ENCODE measurements at regions not wholly inside any gene's neighbourhood (a gene's known extent, or its start where the extent isn't known, plus 50 kb on each side); places are given as distances from the start of the nearest gene placed in this dataset.
"Not testable (repeated sequence)": the region's sequence is repeated elsewhere in the genome, so short reads cannot be mapped to it uniquely, and the experiment has no call there.

- BruUV-seq (replicated peaks) = no TSS peak
- ChIA-PET CTCF (no interaction called here), POLR2A (no interaction called here)
- Mint-ChIP-seq H3K4me1 (ENCODE audit: low read depth, unreplicated experiment) (no peaks in the 10 kb centered on the region), H3K27me3 (ENCODE audit: insufficient read depth, unreplicated experiment) (peaks cover 2% of the 10 kb centered on the region), H3K27ac (ENCODE audit: unreplicated experiment) (no peak overlapping the region), H3K9me3 (ENCODE audit: unreplicated experiment) (no peaks in the 10 kb centered on the region), H3K36me3 (ENCODE audit: insufficient read depth, unreplicated experiment) (no peaks in the 10 kb centered on the region), H3K4me3 (ENCODE audit: unreplicated experiment) (no peak overlapping the region)
- no peaks in the 10 kb centered on the region for H3K36me3 ChIP-seq (ENCODE audit: control insufficient read depth, insufficient read depth, low read length)
- no peaks in the 10 kb centered on the region for H3K27me3 ChIP-seq (replicated peaks; ENCODE audit: control insufficient read depth, insufficient read depth, low read length)
- no peaks in the 10 kb centered on the region for H3K9me3 ChIP-seq
- TF ChIP-seq, protein P1, sequence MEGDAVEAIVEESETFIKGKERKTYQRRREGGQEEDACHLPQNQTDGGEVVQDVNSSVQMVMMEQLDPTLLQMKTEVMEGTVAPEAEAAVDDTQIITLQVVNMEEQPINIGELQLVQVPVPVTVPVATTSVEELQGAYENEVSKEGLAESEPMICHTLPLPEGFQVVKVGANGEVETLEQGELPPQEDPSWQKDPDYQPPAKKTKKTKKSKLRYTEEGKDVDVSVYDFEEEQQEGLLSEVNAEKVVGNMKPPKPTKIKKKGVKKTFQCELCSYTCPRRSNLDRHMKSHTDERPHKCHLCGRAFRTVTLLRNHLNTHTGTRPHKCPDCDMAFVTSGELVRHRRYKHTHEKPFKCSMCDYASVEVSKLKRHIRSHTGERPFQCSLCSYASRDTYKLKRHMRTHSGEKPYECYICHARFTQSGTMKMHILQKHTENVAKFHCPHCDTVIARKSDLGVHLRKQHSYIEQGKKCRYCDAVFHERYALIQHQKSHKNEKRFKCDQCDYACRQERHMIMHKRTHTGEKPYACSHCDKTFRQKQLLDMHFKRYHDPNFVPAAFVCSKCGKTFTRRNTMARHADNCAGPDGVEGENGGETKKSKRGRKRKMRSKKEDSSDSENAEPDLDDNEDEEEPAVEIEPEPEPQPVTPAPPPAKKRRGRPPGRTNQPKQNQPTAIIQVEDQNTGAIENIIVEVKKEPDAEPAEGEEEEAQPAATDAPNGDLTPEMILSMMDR (IDR thresholded peaks at IDR 0.05; ENCODE audit: insufficient read depth in 1 of 2, low read depth in 1 of 2, low read length in 1 of 2, severe bottlenecking in 1 of 2, unreplicated experiment in 1 of 2) = no peak
- H3K4me1 ChIP-seq = no peaks in the 10 kb centered on the region
- intact Hi-C loops (cut with micrococcal nuclease; ENCODE audit: unreplicated experiment) = no loop called here
- no peak overlapping the region for H3K4me3 ChIP-seq (ENCODE audit: low read depth, low read length)
- no peak for DNase-seq
Observed at GRCh38 chr5:127213231-127213630, 77.4 kb upstream of the MEGF10 start.

DNA sequence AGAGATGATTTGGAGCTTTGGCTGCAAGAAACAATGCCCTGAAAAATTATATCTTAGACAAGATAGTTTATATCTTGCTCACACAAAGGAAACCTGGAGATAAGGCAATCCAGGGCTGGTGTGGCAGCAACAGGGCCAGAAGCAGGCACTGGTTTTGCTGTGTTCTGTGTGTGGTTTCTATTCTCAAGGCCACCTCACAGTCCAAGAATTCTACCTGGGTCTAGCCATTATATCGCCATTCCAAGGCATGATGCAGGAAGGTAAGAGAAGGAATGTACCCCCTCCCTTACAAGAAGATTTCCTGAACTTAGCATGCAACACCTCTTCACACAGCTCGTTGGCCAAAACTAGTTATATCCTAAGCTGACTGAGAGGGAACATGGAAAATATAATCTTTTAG lies 74.5 kb upstream of the MEGF10 start:
- no peaks in the 10 kb centered on the region for H3K9me3 ChIP-seq
- no peak overlapping the region for H3K4me3 Mint-ChIP-seq (ENCODE audit: unreplicated experiment)
- ChIA-PET CTCF (no interaction called here), POLR2A (no interaction called here)
- H3K36me3 ChIP-seq (ENCODE audit: control insufficient read depth, insufficient read depth, low read length) = no peaks in the 10 kb centered on the region
- no peak for DNase-seq
- no peaks in the 10 kb centered on the region for H3K4me1 ChIP-seq
- no peak overlapping the region for H3K27ac Mint-ChIP-seq (ENCODE audit: unreplicated experiment)
- peaks cover 7% of the 10 kb centered on the region for H3K27me3 Mint-ChIP-seq (ENCODE audit: insufficient read depth, unreplicated experiment)
- peaks cover 3% of the 10 kb centered on the region for H3K9me3 Mint-ChIP-seq (ENCODE audit: unreplicated experiment)
- no TSS peak for BruUV-seq (replicated peaks)
- no peaks in the 10 kb centered on the region for H3K36me3 Mint-ChIP-seq (ENCODE audit: insufficient read depth, unreplicated experiment)
- no peaks in the 10 kb centered on the region for H3K27me3 ChIP-seq (replicated peaks; ENCODE audit: control insufficient read depth, insufficient read depth, low read length)
- H3K4me1 Mint-ChIP-seq (ENCODE audit: low read depth, unreplicated experiment) = no peaks in the 10 kb centered on the region
- no peak overlapping the region for H3K4me3 ChIP-seq (ENCODE audit: low read depth, low read length)
- intact Hi-C loops (cut with micrococcal nuclease; ENCODE audit: unreplicated experiment) = no loop called here
- TF ChIP-seq, protein P1 (IDR thresholded peaks at IDR 0.05; ENCODE audit: insufficient read depth in 1 of 2, low read depth in 1 of 2, low read length in 1 of 2, severe bottlenecking in 1 of 2, unreplicated experiment in 1 of 2) = no peak

- H3K36me3 ChIP-seq (ENCODE audit: control insufficient read depth, insufficient read depth, low read length) = no peaks in the 10 kb centered on the region
- BruUV-seq (replicated peaks) = no TSS peak
- H3K4me1 ChIP-seq = no peaks in the 10 kb centered on the region
- intact Hi-C loops (cut with micrococcal nuclease; ENCODE audit: unreplicated experiment) = no loop called here
- TF ChIP-seq, protein P1 (IDR thresholded peaks at IDR 0.05; ENCODE audit: insufficient read depth in 1 of 2, low read depth in 1 of 2, low read length in 1 of 2, severe bottlenecking in 1 of 2, unreplicated experiment in 1 of 2) = peak in 1 of 2 experiments; percentile 37
- H3K27me3 ChIP-seq (replicated peaks; ENCODE audit: control insufficient read depth, insufficient read depth, low read length) = no peaks in the 10 kb centered on the region
- ChIA-PET CTCF (no interaction called here), POLR2A (no interaction called here)
- no peaks in the 10 kb centered on the region for H3K36me3 Mint-ChIP-seq (ENCODE audit: insufficient read depth, unreplicated experiment)
- no peak overlapping the region for H3K27ac Mint-ChIP-seq (ENCODE audit: unreplicated experiment)
- no peaks in the 10 kb centered on the region for H3K9me3 ChIP-seq
- no peak overlapping the region for H3K4me3 Mint-ChIP-seq (ENCODE audit: unreplicated experiment)
- DNase-seq = no peak
- no peak overlapping the region for H3K4me3 ChIP-seq (ENCODE audit: low read depth, low read length)
- H3K4me1 Mint-ChIP-seq (ENCODE audit: low read depth, unreplicated experiment) = no peaks in the 10 kb centered on the region
- peaks cover 7% of the 10 kb centered on the region for H3K27me3 Mint-ChIP-seq (ENCODE audit: insufficient read depth, unreplicated experiment)
- H3K9me3 Mint-ChIP-seq (ENCODE audit: unreplicated experiment) = peaks cover 12% of the 10 kb centered on the region
Observed at GRCh38 chr5:127216898-127217675, 73.5 kb upstream of the MEGF10 start.

GRCh38 chr5:127221936-127222335 lies 68.7 kb upstream of the MEGF10 start:
- H3K36me3 Mint-ChIP-seq (ENCODE audit: insufficient read depth, unreplicated experiment); H3K4me3 ChIP-seq (ENCODE audit: low read depth, low read length): not testable (repeated sequence)
- H3K9me3 Mint-ChIP-seq (ENCODE audit: unreplicated experiment) = peaks cover 13% of the 10 kb centered on the region

GRCh38 chr5:127222571-127223156 lies 67.9 kb upstream of the MEGF10 start:
- H3K27me3 ChIP-seq (replicated peaks; ENCODE audit: control insufficient read depth, insufficient read depth, low read length); H3K4me1 Mint-ChIP-seq (ENCODE audit: low read depth, unreplicated experiment); H3K36me3 ChIP-seq (ENCODE audit: control insufficient read depth, insufficient read depth, low read length); H3K4me1 ChIP-seq; intact Hi-C loops (cut with micrococcal nuclease; ENCODE audit: unreplicated experiment); POLR2A ChIA-PET; DNase-seq; CTCF ChIA-PET; H3K9me3 ChIP-seq; H3K4me3 Mint-ChIP-seq (ENCODE audit: unreplicated experiment); BruUV-seq (replicated peaks); H3K36me3 Mint-ChIP-seq (ENCODE audit: insufficient read depth, unreplicated experiment); H3K27ac Mint-ChIP-seq (ENCODE audit: unreplicated experiment); H3K4me3 ChIP-seq (ENCODE audit: low read depth, low read length): not testable (repeated sequence)
- Mint-ChIP-seq H3K9me3 (ENCODE audit: unreplicated experiment) (peaks cover 13% of the 10 kb centered on the region), H3K27me3 (ENCODE audit: insufficient read depth, unreplicated experiment) (peaks cover 10% of the 10 kb centered on the region)

More at GRCh38 chr5:127221936-127222335, 68.7 kb upstream of the MEGF10 start:
- H3K4me1 Mint-ChIP-seq (ENCODE audit: low read depth, unreplicated experiment); H3K4me3 Mint-ChIP-seq (ENCODE audit: unreplicated experiment); H3K4me1 ChIP-seq; CTCF ChIA-PET; intact Hi-C loops (cut with micrococcal nuclease; ENCODE audit: unreplicated experiment); BruUV-seq (replicated peaks); DNase-seq; H3K27me3 ChIP-seq (replicated peaks; ENCODE audit: control insufficient read depth, insufficient read depth, low read length); POLR2A ChIA-PET; H3K36me3 ChIP-seq (ENCODE audit: control insufficient read depth, insufficient read depth, low read length); H3K9me3 ChIP-seq; H3K27ac Mint-ChIP-seq (ENCODE audit: unreplicated experiment): not testable (repeated sequence)
- peaks cover 13% of the 10 kb centered on the region for H3K27me3 Mint-ChIP-seq (ENCODE audit: insufficient read depth, unreplicated experiment)
